Panc1 (cell line): ENCODE measurements at regions not wholly inside any gene's neighbourhood (a gene's known extent, or its start where the extent isn't known, plus 50 kb on each side); places are given as distances from the start of the nearest gene placed in this dataset.

Source experiments
- ATAC-seq: fragments of 200-7000 bp; cut with Tn5 transposase; 2 replicates; pipeline ENCODE4 v1.9.1; 2020; ENCODE audit warnings: mild to moderate bottlenecking, moderate library complexity
- BruUV-seq: library from RNA; stranded (reverse); fragments of 400-500 nt; replicated peaks from 2 replicates; lab custom pipeline; 2021; lab: Mats Ljungman, UMichigan
- CTCF ChIA-PET: fragments of 300-600 bp; sonication (Branson Sonifier 250); formaldehyde crosslinking; loops from one replicate; lab custom pipeline; 2022; ENCODE audit warnings: antibody characterized with exemption; lab: Charles Lee
- POLR2A ChIA-PET: fragments of 300-600 bp; sonication (Branson Sonifier 250); formaldehyde crosslinking; loops from one replicate; lab custom pipeline; 2022; ENCODE audit warnings: antibody characterized with exemption; lab: Charles Lee
- DNase-seq: peaks from one replicate; pipeline ENCODE4 v3.0.0-alpha.2; 2010; ENCODE audit warnings: low read depth, low spot score
- H3K27ac ChIP-seq: 2 replicates; pipeline ENCODE4 v1.5.1; 2011; ENCODE audit warnings: mild to moderate bottlenecking, low read length, inconsistent platforms
- H3K27me3 ChIP-seq: fragments of 200-500 bp; sonication (Bioruptor generic); 2 replicates; pipeline ENCODE4 v1.6.0; 2014; ENCODE audit warnings: low read length, inconsistent platforms; ENCODE audit not compliant: control insufficient read depth, insufficient read depth
- H3K36me3 ChIP-seq: fragments of 200-500 bp; sonication (Bioruptor generic); 2 replicates; pipeline ENCODE4 v1.5.1; 2014; ENCODE audit warnings: inconsistent platforms, mild to moderate bottlenecking, low read length, moderate library complexity; ENCODE audit not compliant: control insufficient read depth, insufficient read depth
- H3K4me1 ChIP-seq: 2 replicates; pipeline ENCODE4 v1.5.1; 2011; ENCODE audit warnings: inconsistent platforms, mild to moderate bottlenecking, low read length, moderate library complexity; ENCODE audit not compliant: control insufficient read depth, insufficient read depth
- H3K4me3 ChIP-seq, 2 experiments: 2 replicates each; pipeline ENCODE4 v1.5.1; 2011 to 2012; ENCODE audit warnings: low read depth in 2 of 2, low read length in 2 of 2, mild to moderate bottlenecking in 2 of 2, inconsistent platforms in 1 of 2, moderate library complexity in 1 of 2
- H3K9me3 ChIP-seq: fragments of 200-500 bp; sonication (Bioruptor generic); 2 replicates; pipeline ENCODE4 v1.5.1; 2014; ENCODE audit warnings: low read depth, mild to moderate bottlenecking, inconsistent platforms, low read length, moderate library complexity; ENCODE audit not compliant: control insufficient read depth, insufficient read depth
- CTCF ChIP-seq: fragments of 450-650 bp; IDR thresholded peaks from 2 replicates; pipeline ENCODE4 v1.5.1; 2017; ENCODE audit warnings: mild to moderate bottlenecking
- POLR2AphosphoS5 ChIP-seq: IDR thresholded peaks from 2 replicates; pipeline ENCODE4 v1.6.1; 2012; ENCODE audit warnings: mild to moderate bottlenecking, low read depth, low read length, moderate library complexity
- REST ChIP-seq, 2 experiments: IDR thresholded peaks; 2 replicates each; pipeline ENCODE4 v1.6.1; 2011 to 2012; ENCODE audit warnings: low read depth in 2 of 2, control low read depth in 1 of 2, low read length in 1 of 2, mild to moderate bottlenecking in 1 of 2, moderate library complexity in 1 of 2; ENCODE audit not compliant: insufficient read depth in 1 of 2
- SIN3A ChIP-seq: IDR thresholded peaks from 2 replicates; pipeline ENCODE4 v1.6.1; 2012; ENCODE audit warnings: low read depth, mild to moderate bottlenecking, low read length, moderate library complexity, borderline replicate concordance; ENCODE audit not compliant: insufficient read depth
- TCF7L2 ChIP-seq: IDR thresholded peaks from 2 replicates; pipeline ENCODE4 v1.6.1; 2011; ENCODE audit warnings: mild to moderate bottlenecking, low read depth, low read length, inconsistent platforms
- in situ Hi-C: cut with HindIII; loops from 2 replicates; pipeline ENCODE4 v1.10.0; 2016; ENCODE audit warnings: low sequenced_read_pairs, low pct_unique_long_range_greater_than_20kb
- intact Hi-C: fragments of 100-400 bp; cut with micrococcal nuclease; formaldehyde crosslinking; loops from one replicate; pipeline ENCODE4 v1.10.0; 2022; ENCODE audit not compliant: unreplicated experiment

- TF ChIP-seq REST (IDR thresholded peaks at IDR 0.05; ENCODE audit: insufficient read depth in 1 of 2, low read depth in 2 of 2, low read length in 1 of 2) (no peak), TCF7L2 (no peak), SIN3A (no peak), CTCF (no peak), POLR2AphosphoS5 (no peak)
- no TSS peak for BruUV-seq
- DNase-seq (no peak), ATAC-seq (no peak)
- CTCF ChIA-PET = interaction anchor here (0.8 to 3.2 kb wide), 2 partner anchors 11 to 105 kb away, joined by 4 to 11 read pairs; no protein-coding TSS in a partner anchor
- Histone ChIP-seq H3K36me3 (no peaks in the 10 kb centered on the region), H3K4me3 (no peak overlapping the region), H3K4me1 (no peaks in the 10 kb centered on the region), H3K27ac (no peak overlapping the region), H3K9me3 (no peaks in the 10 kb centered on the region), H3K27me3 (no peaks in the 10 kb centered on the region)
- POLR2A ChIA-PET = no interaction called here
- intact Hi-C loops = loop anchor here (10.0 kb wide), 2 partner anchors 116 to 226 kb away; no protein-coding TSS in a partner anchor
- in situ Hi-C loops = no loop called here
These were observed 180.9 kb upstream of the ZBED5 start for GRCh38 chr11:11038782-11039181.

- no peaks in the 10 kb centered on the region for H3K27me3 ChIP-seq
- DNase-seq (no peak), ATAC-seq (no peak)
- no peak for TF ChIP-seq TCF7L2
- TF ChIP-seq CTCF = no peak
- no peak for TF ChIP-seq SIN3A
- no peak for TF ChIP-seq POLR2AphosphoS5
- TF ChIP-seq REST (IDR thresholded peaks at IDR 0.05; ENCODE audit: insufficient read depth in 1 of 2, low read depth in 2 of 2, low read length in 1 of 2) = no peak
- BruUV-seq = no TSS peak
- no peaks in the 10 kb centered on the region for H3K4me1 ChIP-seq
- POLR2A ChIA-PET = interaction anchor here (0.6 kb wide), 1 partner anchor 225 kb away, joined by 3 read pairs; no protein-coding TSS in a partner anchor
- in situ Hi-C loops = no loop called here
- no peak overlapping the region for H3K4me3 ChIP-seq
- intact Hi-C loops = loop anchor here (10.0 kb wide), 2 partner anchors 116 to 226 kb away; no protein-coding TSS in a partner anchor
- CTCF ChIA-PET = interaction anchor here (0.8 to 3.2 kb wide), 2 partner anchors 10 to 104 kb away, joined by 4 to 11 read pairs; no protein-coding TSS in a partner anchor
- H3K27ac ChIP-seq = no peak overlapping the region
- H3K9me3 ChIP-seq = no peaks in the 10 kb centered on the region
- H3K36me3 ChIP-seq = no peaks in the 10 kb centered on the region
These were observed 180.5 kb upstream of the ZBED5 start for GRCh38 chr11:11038352-11038751.
